ENCODE measurements at regions not wholly inside any gene's neighbourhood (a gene's known extent, or its start where the extent isn't known, plus 50 kb on each side); places are given as distances from the start of the nearest gene placed in this dataset.

- no peaks in the 10 kb centered on the region for H3K9me3 Mint-ChIP-seq (ENCODE audit: unreplicated experiment)
- H3K36me3 ChIP-seq (ENCODE audit: control insufficient read depth, insufficient read depth, low read length), result no peaks in the 10 kb centered on the region
- no peaks in the 10 kb centered on the region for H3K36me3 Mint-ChIP-seq (ENCODE audit: insufficient read depth, unreplicated experiment)
- DNase-seq, result peak in 1 of 2 experiments; percentile 11
- no peaks in the 10 kb centered on the region for H3K4me1 Mint-ChIP-seq (ENCODE audit: low read depth, unreplicated experiment)
- no peak overlapping the region for H3K27ac Mint-ChIP-seq (ENCODE audit: unreplicated experiment)
- no peaks in the 10 kb centered on the region for H3K9me3 ChIP-seq
- H3K27me3 ChIP-seq (replicated peaks; ENCODE audit: control insufficient read depth, insufficient read depth, low read length), result no peaks in the 10 kb centered on the region
- no peaks in the 10 kb centered on the region for H3K27me3 Mint-ChIP-seq (ENCODE audit: insufficient read depth, unreplicated experiment)
- peaks cover 14% of the 10 kb centered on the region for H3K4me1 ChIP-seq
- POLR2A ChIA-PET, result no interaction called here
- intact Hi-C loops (cut with micrococcal nuclease; ENCODE audit: unreplicated experiment), result no loop called here
- no peak for TF ChIP-seq CTCF (IDR thresholded peaks at IDR 0.05; ENCODE audit: insufficient read depth in 1 of 2, low read depth in 1 of 2, low read length in 1 of 2, severe bottlenecking in 1 of 2, unreplicated experiment in 1 of 2)
- no peak overlapping the region for H3K4me3 ChIP-seq (ENCODE audit: low read depth, low read length)
- BruUV-seq (replicated peaks), result no TSS peak
- CTCF ChIA-PET, result no interaction called here
- H3K4me3 Mint-ChIP-seq (ENCODE audit: unreplicated experiment), result no peak overlapping the region
Observed at GRCh38 chr2:128444121-128444771, 125.6 kb upstream of the HS6ST1 start.

- Histone ChIP-seq H3K4me3 (ENCODE audit: low read depth, low read length) (no peak overlapping the region), H3K4me1 (peaks cover 14% of the 10 kb centered on the region), H3K9me3 (no peaks in the 10 kb centered on the region), H3K36me3 (ENCODE audit: control insufficient read depth, insufficient read depth, low read length) (no peaks in the 10 kb centered on the region), H3K27me3 (replicated peaks; ENCODE audit: control insufficient read depth, insufficient read depth, low read length) (no peaks in the 10 kb centered on the region)
- Mint-ChIP-seq H3K27me3 (ENCODE audit: insufficient read depth, unreplicated experiment) (no peaks in the 10 kb centered on the region), H3K27ac (ENCODE audit: unreplicated experiment) (no peak overlapping the region), H3K36me3 (ENCODE audit: insufficient read depth, unreplicated experiment) (no peaks in the 10 kb centered on the region), H3K4me3 (ENCODE audit: unreplicated experiment) (no peak overlapping the region), H3K9me3 (ENCODE audit: unreplicated experiment) (no peaks in the 10 kb centered on the region), H3K4me1 (ENCODE audit: low read depth, unreplicated experiment) (no peaks in the 10 kb centered on the region)
- TF ChIP-seq CTCF (IDR thresholded peaks at IDR 0.05; ENCODE audit: insufficient read depth in 1 of 2, low read depth in 1 of 2, low read length in 1 of 2, severe bottlenecking in 1 of 2, unreplicated experiment in 1 of 2), result no peak
- intact Hi-C loops (cut with micrococcal nuclease; ENCODE audit: unreplicated experiment), result no loop called here
- BruUV-seq (replicated peaks), result no TSS peak
- POLR2A ChIA-PET, result no interaction called here
- CTCF ChIA-PET, result no interaction called here
- DNase-seq, result peak in 1 of 2 experiments; percentile 10
Observed at GRCh38 chr2:128444816-128445522, 126.3 kb upstream of the HS6ST1 start.

GRCh38 chr2:128445523-128445900 is 126.8 kb upstream of the HS6ST1 start:
- H3K4me3 ChIP-seq (ENCODE audit: low read depth, low read length), result no peak overlapping the region
- Mint-ChIP-seq H3K4me3 (ENCODE audit: unreplicated experiment) (no peak overlapping the region), H3K36me3 (ENCODE audit: insufficient read depth, unreplicated experiment) (no peaks in the 10 kb centered on the region), H3K9me3 (ENCODE audit: unreplicated experiment) (no peaks in the 10 kb centered on the region), H3K4me1 (ENCODE audit: low read depth, unreplicated experiment) (no peaks in the 10 kb centered on the region), H3K27me3 (ENCODE audit: insufficient read depth, unreplicated experiment) (no peaks in the 10 kb centered on the region), H3K27ac (ENCODE audit: unreplicated experiment) (no peak overlapping the region)
- DNase-seq, result no peak
- no peaks in the 10 kb centered on the region for H3K36me3 ChIP-seq (ENCODE audit: control insufficient read depth, insufficient read depth, low read length)
- H3K27me3 ChIP-seq (replicated peaks; ENCODE audit: control insufficient read depth, insufficient read depth, low read length), result no peaks in the 10 kb centered on the region
- BruUV-seq (replicated peaks), result no TSS peak
- H3K4me1 ChIP-seq, result peaks cover 14% of the 10 kb centered on the region
- intact Hi-C loops (cut with micrococcal nuclease; ENCODE audit: unreplicated experiment), result no loop called here
- no peak for TF ChIP-seq CTCF (IDR thresholded peaks at IDR 0.05; ENCODE audit: insufficient read depth in 1 of 2, low read depth in 1 of 2, low read length in 1 of 2, severe bottlenecking in 1 of 2, unreplicated experiment in 1 of 2)
- H3K9me3 ChIP-seq, result no peaks in the 10 kb centered on the region
- ChIA-PET POLR2A (interaction anchor here (0.6 kb wide), 1 partner anchor 66 kb away, joined by 7 read pairs; no protein-coding TSS in a partner anchor), CTCF (no interaction called here)

Measured in Caco-2 (cell line).